Bronchial epithelial cell (primary cell): ENCODE measurements at regions not wholly inside any gene's neighbourhood (a gene's known extent, or its start where the extent isn't known, plus 50 kb on each side); places are given as distances from the start of the nearest gene placed in this dataset.

Source experiments
- DNase-seq: peaks from one replicate; pipeline ENCODE4 v3.0.0-alpha.2; 2010; ENCODE audit warnings: low read depth
- FAIRE-seq: peaks from 2 replicates; lab custom pipeline; 2011; peaks lifted over from hg19 to GRCh38; lab: Jason Lieb, UNC
- H3K27me3 ChIP-seq: 2 replicates; pipeline ENCODE4 v1.5.1; 2011; ENCODE audit warnings: low read length; ENCODE audit not compliant: control insufficient read depth, insufficient read depth
- H3K36me3 ChIP-seq: 2 replicates; pipeline ENCODE4 v1.5.1; 2011; ENCODE audit warnings: low read length; ENCODE audit not compliant: control insufficient read depth, insufficient read depth
- H3K4me3 ChIP-seq: 2 replicates; pipeline ENCODE4 v1.5.1; 2011; ENCODE audit warnings: mild to moderate bottlenecking, low read depth, low read length, control low read depth
- CTCF ChIP-seq: IDR thresholded peaks from 2 replicates; pipeline ENCODE4 v1.5.1; 2011; ENCODE audit warnings: mild to moderate bottlenecking, moderate library complexity, low read length, control low read depth, inconsistent platforms; ENCODE audit not compliant: insufficient read depth, severe bottlenecking

GRCh38 chr2:107418708-107419107, 408.0 kb upstream of the RGPD4 start:
- FAIRE-seq, result no peak
- TF ChIP-seq CTCF, result no peak

GRCh38 chr2:107419191-107419590, 407.5 kb upstream of the RGPD4 start:
- H3K36me3 ChIP-seq, result no peaks in the 10 kb centered on the region
- FAIRE-seq (no peak), DNase-seq (no peak)
- H3K4me3 ChIP-seq, result no peak overlapping the region
- no peaks in the 10 kb centered on the region for H3K27me3 ChIP-seq
- no peak for TF ChIP-seq CTCF

More at GRCh38 chr2:107418708-107419107, 408.0 kb upstream of the RGPD4 start:
- H3K4me3 ChIP-seq, result no peak overlapping the region
- H3K27me3 ChIP-seq, result no peaks in the 10 kb centered on the region
- no peaks in the 10 kb centered on the region for H3K36me3 ChIP-seq
- DNase-seq, result no peak

GRCh38 chr2:107428781-107429180, 397.9 kb upstream of the RGPD4 start:
- Histone ChIP-seq H3K4me3 (no peak overlapping the region), H3K27me3 (no peaks in the 10 kb centered on the region), H3K36me3 (no peaks in the 10 kb centered on the region)
- DNase-seq (no peak), FAIRE-seq (no peak)
- no peak for TF ChIP-seq CTCF

GRCh38 chr2:107430006-107430405, 396.7 kb upstream of the RGPD4 start:
- H3K36me3 ChIP-seq, result no peaks in the 10 kb centered on the region
- DNase-seq (peak; percentile 77), FAIRE-seq (no peak)
- no peaks in the 10 kb centered on the region for H3K27me3 ChIP-seq
- no peak for TF ChIP-seq CTCF
- H3K4me3 ChIP-seq, result no peak overlapping the region

GRCh38 chr2:107430596-107431266, 396.0 kb upstream of the RGPD4 start:
- DNase-seq, result no peak
- no peak for TF ChIP-seq CTCF
- no peak overlapping the region for H3K4me3 ChIP-seq
- H3K36me3 ChIP-seq, result no peaks in the 10 kb centered on the region
- no peak for FAIRE-seq
- H3K27me3 ChIP-seq, result no peaks in the 10 kb centered on the region

GRCh38 chr2:107436281-107436680, 390.4 kb upstream of the RGPD4 start:
- Histone ChIP-seq H3K36me3 (no peaks in the 10 kb centered on the region), H3K4me3 (no peak overlapping the region), H3K27me3 (no peaks in the 10 kb centered on the region)
- no peak for TF ChIP-seq CTCF
- FAIRE-seq (no peak), DNase-seq (no peak)
